GM10248 (cell line): ENCODE measurements at regions not wholly inside any gene's neighbourhood (a gene's known extent, or its start where the extent isn't known, plus 50 kb on each side); places are given as distances from the start of the nearest gene placed in this dataset.
A peak's percentile ranks its signal among the peaks of the same experiment; 100 is the strongest.

Experiments used
- CTCF ChIA-PET: fragments of 300-600 bp; sonication (Branson Sonifier 250); formaldehyde crosslinking; extraction: SDS; loops from one replicate; lab custom pipeline; 2021; ENCODE audit warnings: antibody characterized with exemption; lab: Yijun Ruan, JAX
- POLR2A ChIA-PET: fragments of 350-650 bp; sonication (Branson Sonifier 250); formaldehyde crosslinking; extraction: SDS; loops from one replicate; lab custom pipeline; 2020; ENCODE audit warnings: antibody characterized with exemption; lab: Yijun Ruan, JAX
- DNase-seq: peaks from one replicate; pipeline ENCODE4 v3.0.0; 2012; ENCODE audit errors: extremely low spot score
- CTCF ChIP-seq: IDR thresholded peaks from 2 replicates; pipeline ENCODE4 v1.5.1; 2012; ENCODE audit warnings: mild to moderate bottlenecking, low read depth; ENCODE audit errors: extremely low read depth, missing control alignments, control extremely low read depth

GRCh38 chr13:38527140-38527539, 159.7 kb upstream of the FREM2 start:
- ChIA-PET POLR2A (no interaction called here), CTCF (no interaction called here)
- DNase-seq = no peak
- no peak for TF ChIP-seq CTCF

- ChIA-PET CTCF (interaction anchor here (0.9 kb wide), 2 partner anchors 10 to 13 kb away, joined by 3 to 5 read pairs; no protein-coding TSS in a partner anchor), POLR2A (no interaction called here)
- no peak for DNase-seq
- no peak for TF ChIP-seq CTCF
Measured at GRCh38 chr13:38528986-38529385, 157.9 kb upstream of the FREM2 start.

- TF ChIP-seq CTCF = peak; percentile 49
- CTCF ChIA-PET = interaction anchor here (1.2 kb wide), 1 partner anchor 1455 kb away, joined by 3 read pairs; no protein-coding TSS in a partner anchor
- POLR2A ChIA-PET = no interaction called here
- DNase-seq = no peak
Measured at GRCh38 chr13:38530492-38530891, 156.4 kb upstream of the FREM2 start.

- ChIA-PET CTCF (no interaction called here), POLR2A (no interaction called here)
- no peak for TF ChIP-seq CTCF
- no peak for DNase-seq
Measured at GRCh38 chr13:38535261-38535660, 151.6 kb upstream of the FREM2 start.

GRCh38 chr13:38537051-38537450, 149.8 kb upstream of the FREM2 start:
- TF ChIP-seq CTCF = no peak
- CTCF ChIA-PET = no interaction called here
- POLR2A ChIA-PET = no interaction called here
- DNase-seq = no peak

GRCh38 chr13:38538422-38538821, 148.5 kb upstream of the FREM2 start:
- no peak for DNase-seq
- ChIA-PET CTCF (interaction anchor here (2.2 kb wide), 1 partner anchor 9 kb away, joined by 5 read pairs; no protein-coding TSS in a partner anchor), POLR2A (no interaction called here)
- TF ChIP-seq CTCF = no peak

- DNase-seq = no peak
- POLR2A ChIA-PET = no interaction called here
- CTCF ChIA-PET = interaction anchor here (2.2 kb wide), 1 partner anchor 10 kb away, joined by 5 read pairs; no protein-coding TSS in a partner anchor
- TF ChIP-seq CTCF = no peak
Measured at GRCh38 chr13:38539632-38540031, 147.2 kb upstream of the FREM2 start.
